Endodermal cell (in vitro differentiated cells): ENCODE measurements at regions not wholly inside any gene's neighbourhood (a gene's known extent, or its start where the extent isn't known, plus 50 kb on each side); places are given as distances from the start of the nearest gene placed in this dataset.

Experiments used
- DNase-seq: peaks from one replicate; pipeline ENCODE4 v3.0.0-alpha.2; 2017
- H3K27ac ChIP-seq: 2 replicates; pipeline ENCODE4 v1.5.1; 2013; ENCODE audit warnings: mild to moderate bottlenecking, low read depth, low read length, moderate library complexity
- H3K27me3 ChIP-seq: 2 replicates; pipeline ENCODE4 v1.6.1; 2013; ENCODE audit warnings: mild to moderate bottlenecking, low read length, moderate library complexity; ENCODE audit not compliant: insufficient read depth, control insufficient read depth, poor library complexity, severe bottlenecking
- H3K36me3 ChIP-seq: 2 replicates; pipeline ENCODE4 v1.7.0; 2013; ENCODE audit warnings: mild to moderate bottlenecking, low read length, moderate library complexity; ENCODE audit not compliant: control insufficient read depth, insufficient read depth
- H3K4me1 ChIP-seq: one replicate; pipeline ENCODE4 v1.7.0; 2013; ENCODE audit warnings: low read length; ENCODE audit not compliant: control insufficient read depth, insufficient read depth
- H3K4me3 ChIP-seq: 2 replicates; pipeline ENCODE4 v1.5.1; 2013; ENCODE audit warnings: mild to moderate bottlenecking, low read length, moderate library complexity
- H3K9ac ChIP-seq: 2 replicates; pipeline ENCODE4 v1.6.1; 2013; ENCODE audit warnings: mild to moderate bottlenecking, low read length, moderate library complexity; ENCODE audit not compliant: poor library complexity, severe bottlenecking; ENCODE audit errors: extremely low read depth
- H3K9me3 ChIP-seq: 2 replicates; pipeline ENCODE4 v1.6.1; 2013; ENCODE audit warnings: mild to moderate bottlenecking, low read length, moderate library complexity; ENCODE audit not compliant: control insufficient read depth
- H3K27ac Mint-ChIP-seq: 2 replicates; pipeline ENCODE4 v1.8.0; 2020; ENCODE audit warnings: mixed read lengths
- H3K27me3 Mint-ChIP-seq: 2 replicates; pipeline ENCODE4 v1.8.0; 2021; ENCODE audit warnings: mild to moderate bottlenecking, mixed read lengths; ENCODE audit not compliant: insufficient read depth
- H3K36me3 Mint-ChIP-seq: 2 replicates; pipeline ENCODE4 v1.8.0; 2020; ENCODE audit warnings: low read depth, mixed read lengths
- H3K4me1 Mint-ChIP-seq: 2 replicates; pipeline ENCODE4 v1.8.0; 2020; ENCODE audit warnings: mixed read lengths
- H3K4me3 Mint-ChIP-seq: 2 replicates; pipeline ENCODE4 v1.8.0; 2020; ENCODE audit warnings: mild to moderate bottlenecking, moderate library complexity, mixed read lengths
- H3K9me3 Mint-ChIP-seq: 2 replicates; pipeline ENCODE4 v1.8.0; 2020; ENCODE audit warnings: mild to moderate bottlenecking, mixed read lengths
- CTCF ChIP-seq: fragments of 200-600 bp; sonication (generic); conservative IDR thresholded peaks from 2 replicates; pipeline ENCODE4 v1.5.0; 2021; ENCODE audit warnings: antibody characterized with exemption, mild to moderate bottlenecking
- WGBS, 2 experiments: methylation state at CpG; one replicate each; pipeline versions ENCODE4 v1.1.5 to v1.1.7; 2013; ENCODE audit warnings: missing lambda C conversion rate in 2 of 2, mixed read lengths in 1 of 2; ENCODE audit not compliant: insufficient coverage in 1 of 2, insufficient read length in 1 of 2; 5-methylcytosine and 5-hydroxymethylcytosine counted together

GRCh38 chr6:122042380-122042779 lies 357.1 kb upstream of the HSF2 start:
- H3K9ac ChIP-seq, result no peak overlapping the region
- Mint-ChIP-seq H3K9me3 (peaks cover 3% of the 10 kb centered on the region), H3K27me3 (no peaks in the 10 kb centered on the region), H3K27ac (no peak overlapping the region), H3K4me3 (no peak overlapping the region), H3K4me1 (no peaks in the 10 kb centered on the region), H3K36me3 (no peaks in the 10 kb centered on the region)
- no peaks in the 10 kb centered on the region for H3K4me1 ChIP-seq
- 88 to 94% methylated on average over 1 to 3 of the region's 3 CpGs for WGBS, 2 experiments
- H3K9me3 ChIP-seq, result peaks cover 4% of the 10 kb centered on the region
- H3K27ac ChIP-seq, result no peak overlapping the region
- no peak for DNase-seq
- H3K36me3 ChIP-seq, result no peaks in the 10 kb centered on the region
- H3K4me3 ChIP-seq, result no peak overlapping the region
- TF ChIP-seq CTCF, result no peak
- no peaks in the 10 kb centered on the region for H3K27me3 ChIP-seq

- H3K4me1 ChIP-seq, result no peaks in the 10 kb centered on the region
- no peak overlapping the region for H3K9ac ChIP-seq
- no peak overlapping the region for H3K4me3 Mint-ChIP-seq
- H3K27me3 Mint-ChIP-seq, result no peaks in the 10 kb centered on the region
- H3K4me1 Mint-ChIP-seq, result no peaks in the 10 kb centered on the region
- H3K27ac Mint-ChIP-seq, result no peak overlapping the region
- 94% methylated on average over 3 to 9 of the region's 9 CpGs for WGBS, 2 experiments
- H3K9me3 Mint-ChIP-seq, result peaks cover 3% of the 10 kb centered on the region
- no peaks in the 10 kb centered on the region for H3K36me3 Mint-ChIP-seq
- H3K27ac ChIP-seq, result no peak overlapping the region
- no peaks in the 10 kb centered on the region for H3K27me3 ChIP-seq
- TF ChIP-seq CTCF, result no peak
- no peaks in the 10 kb centered on the region for H3K36me3 ChIP-seq
- H3K4me3 ChIP-seq, result no peak overlapping the region
- DNase-seq, result no peak
- H3K9me3 ChIP-seq, result peaks cover 4% of the 10 kb centered on the region
These were observed 356.3 kb upstream of the HSF2 start for GRCh38 chr6:122042960-122043735.

GRCh38 chr6:122048570-122048969 lies 350.9 kb upstream of the HSF2 start:
- H3K36me3 Mint-ChIP-seq, result no peaks in the 10 kb centered on the region
- no peaks in the 10 kb centered on the region for H3K4me1 ChIP-seq
- H3K9me3 ChIP-seq, result no peaks in the 10 kb centered on the region
- WGBS, 2 experiments, result 98% methylated on average over 2 of the region's 3 CpGs; no CpG with 5 or more reads in 1 of the 2 experiments
- no peak overlapping the region for H3K27ac Mint-ChIP-seq
- H3K9me3 Mint-ChIP-seq, result no peaks in the 10 kb centered on the region
- no peak overlapping the region for H3K4me3 ChIP-seq
- TF ChIP-seq CTCF, result no peak
- H3K4me1 Mint-ChIP-seq, result no peaks in the 10 kb centered on the region
- H3K9ac ChIP-seq, result no peak overlapping the region
- no peak for DNase-seq
- H3K27me3 Mint-ChIP-seq, result no peaks in the 10 kb centered on the region
- H3K4me3 Mint-ChIP-seq, result no peak overlapping the region
- no peaks in the 10 kb centered on the region for H3K27me3 ChIP-seq
- H3K27ac ChIP-seq, result no peak overlapping the region
- no peaks in the 10 kb centered on the region for H3K36me3 ChIP-seq
